ENCODE measurements at regions not wholly inside any gene's neighbourhood (a gene's known extent, or its start where the extent isn't known, plus 50 kb on each side); places are given as distances from the start of the nearest gene placed in this dataset.
"Not testable (repeated sequence)": the region's sequence is repeated elsewhere in the genome, so short reads cannot be mapped to it uniquely, and the experiment has no call there.

- not testable (repeated sequence) for DNase-seq
Observed at GRCh38 chr20:25774203-25774602, 77.5 kb upstream of the ZNF337 start.

- not testable (repeated sequence) for DNase-seq
Observed at GRCh38 chr20:25772437-25772836, 75.8 kb upstream of the ZNF337 start.

GRCh38 chr20:25771818-25772217 lies 75.2 kb upstream of the ZNF337 start:
- not testable (repeated sequence) for DNase-seq

GRCh38 chr20:25761596-25761995 lies 64.9 kb upstream of the ZNF337 start:
- no peak for DNase-seq

- DNase-seq = not testable (repeated sequence)
Observed at GRCh38 chr20:25761046-25761445, 64.4 kb upstream of the ZNF337 start.

GRCh38 chr20:25750765-25751696 lies 54.4 kb upstream of the ZNF337 start:
- DNase-seq = peak in 1 of 3 experiments; percentile 40

- DNase-seq = no peak
Observed at GRCh38 chr20:25750220-25750764, 53.6 kb upstream of the ZNF337 start.

GRCh38 chr20:25749649-25750048 lies 53.0 kb upstream of the ZNF337 start:
- no peak for DNase-seq
